Loucy (cell line): ENCODE measurements at regions not wholly inside any gene's neighbourhood (a gene's known extent, or its start where the extent isn't known, plus 50 kb on each side); places are given as distances from the start of the nearest gene placed in this dataset.

Experiments
- EZH2phosphoT487 ChIP-seq: fragments of 200-600 bp; IDR thresholded peaks from 2 replicates; pipeline ENCODE4 v1.6.1; 2018; ENCODE audit warnings: antibody characterized with exemption, mild to moderate bottlenecking, moderate library complexity, borderline replicate concordance
- TF ChIP-seq, protein P1 (sequence below): fragments of 200-600 bp; sonication (generic); conservative IDR thresholded peaks from 2 replicates; pipeline ENCODE4 v1.5.1; 2014; ENCODE audit warnings: mild to moderate bottlenecking, antibody characterized with exemption, low read length

DNA sequence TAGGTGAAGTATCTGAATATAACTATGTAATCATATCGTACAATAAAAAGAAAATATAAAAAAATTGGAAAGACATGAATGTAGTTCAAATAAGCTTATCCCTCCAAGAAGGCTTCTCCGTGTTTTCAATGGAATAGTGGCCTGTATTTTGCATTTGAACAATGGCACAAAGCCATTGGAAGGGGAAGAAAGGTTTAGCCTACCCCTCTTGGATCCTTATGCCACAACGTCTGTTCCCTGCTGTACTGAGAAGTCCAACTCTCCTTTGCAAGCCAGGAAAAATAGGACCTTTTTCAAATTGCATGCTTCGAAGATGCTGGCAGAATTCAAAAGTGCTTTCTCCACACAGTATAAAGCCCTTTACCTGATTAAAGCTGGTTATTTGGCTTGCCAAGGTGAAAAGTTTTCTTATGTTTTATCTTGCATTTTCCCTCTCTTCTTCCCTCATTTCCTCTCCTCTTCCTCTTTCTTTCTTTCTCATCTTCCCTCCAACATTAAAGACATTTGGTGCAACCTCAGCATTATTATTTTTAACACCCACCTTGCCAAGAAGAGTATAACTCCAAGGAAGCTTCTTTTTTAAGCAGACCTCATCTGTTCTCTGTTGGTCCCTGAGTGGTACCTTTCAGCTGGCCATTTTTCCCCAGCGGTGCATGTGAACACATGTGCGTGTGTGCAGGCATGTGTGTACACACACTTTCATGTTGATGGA is 968.6 kb upstream of the RBFOX1 start:
- TF ChIP-seq, protein P1, sequence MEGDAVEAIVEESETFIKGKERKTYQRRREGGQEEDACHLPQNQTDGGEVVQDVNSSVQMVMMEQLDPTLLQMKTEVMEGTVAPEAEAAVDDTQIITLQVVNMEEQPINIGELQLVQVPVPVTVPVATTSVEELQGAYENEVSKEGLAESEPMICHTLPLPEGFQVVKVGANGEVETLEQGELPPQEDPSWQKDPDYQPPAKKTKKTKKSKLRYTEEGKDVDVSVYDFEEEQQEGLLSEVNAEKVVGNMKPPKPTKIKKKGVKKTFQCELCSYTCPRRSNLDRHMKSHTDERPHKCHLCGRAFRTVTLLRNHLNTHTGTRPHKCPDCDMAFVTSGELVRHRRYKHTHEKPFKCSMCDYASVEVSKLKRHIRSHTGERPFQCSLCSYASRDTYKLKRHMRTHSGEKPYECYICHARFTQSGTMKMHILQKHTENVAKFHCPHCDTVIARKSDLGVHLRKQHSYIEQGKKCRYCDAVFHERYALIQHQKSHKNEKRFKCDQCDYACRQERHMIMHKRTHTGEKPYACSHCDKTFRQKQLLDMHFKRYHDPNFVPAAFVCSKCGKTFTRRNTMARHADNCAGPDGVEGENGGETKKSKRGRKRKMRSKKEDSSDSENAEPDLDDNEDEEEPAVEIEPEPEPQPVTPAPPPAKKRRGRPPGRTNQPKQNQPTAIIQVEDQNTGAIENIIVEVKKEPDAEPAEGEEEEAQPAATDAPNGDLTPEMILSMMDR, result no peak
- no peak for TF ChIP-seq EZH2phosphoT487
